ENCODE measurements at regions not wholly inside any gene's neighbourhood (a gene's known extent, or its start where the extent isn't known, plus 50 kb on each side); places are given as distances from the start of the nearest gene placed in this dataset.
A peak's percentile ranks its signal among the peaks of the same experiment; 100 is the strongest.

- peak in 2 of 3 experiments; percentile 25 to 55; a peak in 2 of 4 replicates for TF ChIP-seq CTCF (IDR thresholded peaks at IDR 0.05; ENCODE audit: control extremely low read depth in 1 of 3, insufficient read depth in 1 of 3, low read depth in 1 of 3, low read length in 3 of 3)
- TF ChIP-seq POLR2A (IDR thresholded peaks at IDR 0.05; ENCODE audit: control extremely low read depth in 1 of 2, low read depth in 2 of 2, low read length in 2 of 2), result no peak
- TF ChIP-seq EP300 (IDR thresholded peaks at IDR 0.05; ENCODE audit: borderline replicate concordance in 1 of 2, low read depth in 2 of 2, low read length in 2 of 2), result no peak
- TF ChIP-seq MAFK (IDR thresholded peaks at IDR 0.05; ENCODE audit: low read depth, low read length), result no peak
- TF ChIP-seq HDAC6 (IDR thresholded peaks at IDR 0.05; ENCODE audit: low read depth, low read length), result no peak
- TF ChIP-seq RXRA (IDR thresholded peaks at IDR 0.05; ENCODE audit: insufficient read depth, low read depth, low read length), result no peak
- TF ChIP-seq RBBP5 (IDR thresholded peaks at IDR 0.05; ENCODE audit: borderline replicate concordance, low read depth, low read length), result no peak
- TF ChIP-seq TBP (IDR thresholded peaks at IDR 0.05; ENCODE audit: low read depth, low read length), result no peak
- TF ChIP-seq TAF1 (IDR thresholded peaks at IDR 0.05; ENCODE audit: low read depth, low read length), result no peak
- no peak for TF ChIP-seq JUN (IDR thresholded peaks at IDR 0.05; ENCODE audit: low read depth, low read length)
- no peak for TF ChIP-seq ZNF274 (IDR thresholded peaks at IDR 0.05; ENCODE audit: borderline replicate concordance, extremely low read depth, low read length)
- no peak for TF ChIP-seq EZH2 (IDR thresholded peaks at IDR 0.05; ENCODE audit: low read depth, low read length, severe bottlenecking)
Measured at GRCh38 chr7:115679976-115680375, 350.6 kb downstream of the TFEC start.
